Stimulated activated CD4-positive, alpha-beta T cell treated with anti-CD3 and anti-CD28 coated beads, TNF-alpha, amount 100 ng/mL, for 1 hour (primary cell): ENCODE measurements at regions not wholly inside any gene's neighbourhood (a gene's known extent, or its start where the extent isn't known, plus 50 kb on each side); places are given as distances from the start of the nearest gene placed in this dataset.
A peak's percentile ranks its signal among the peaks of the same experiment; 100 is the strongest.
"Not testable (repeated sequence)": the region's sequence is repeated elsewhere in the genome, so short reads cannot be mapped to it uniquely, and the experiment has no call there.

Experiments
- DNase-seq, 3 donors: peaks; one replicate each; pipeline ENCODE4 v3.0.0-alpha.2; 2020; ENCODE audit warnings: low read depth in 3 of 3, low spot score in 1 of 3

DNA sequence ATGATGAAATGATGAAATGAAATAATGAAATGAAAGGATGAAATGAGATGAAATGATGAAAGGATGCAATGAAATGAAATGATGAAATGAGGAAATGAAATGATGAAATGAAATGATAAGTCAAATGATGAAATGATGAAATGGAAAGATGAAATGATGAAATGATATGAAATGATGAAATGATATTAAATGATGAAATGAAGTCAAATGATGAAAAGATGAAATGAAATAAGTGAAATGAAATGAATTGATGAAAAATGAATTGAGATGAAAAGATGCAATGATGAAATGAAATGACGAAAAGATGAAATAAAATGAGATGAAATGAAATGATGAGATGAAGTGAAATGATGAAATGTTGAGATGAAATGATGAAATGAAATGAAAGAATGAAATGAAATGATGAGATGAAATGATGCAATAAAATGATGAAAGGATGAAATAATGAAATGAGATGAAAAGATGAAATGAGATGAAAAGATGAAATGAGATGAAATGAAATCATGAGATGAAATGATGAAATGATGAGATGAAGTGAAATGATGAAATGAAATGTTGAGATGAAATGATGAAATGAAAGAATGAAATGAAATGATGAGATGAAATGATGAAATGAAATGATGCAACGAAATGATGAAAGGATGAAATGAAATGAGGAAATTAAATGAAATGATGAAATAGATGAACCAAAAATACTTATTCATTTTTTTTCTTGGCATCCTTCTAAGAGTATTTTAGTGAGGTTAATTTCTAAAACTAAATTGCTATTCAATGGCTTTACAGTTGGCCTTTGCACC, 139.8 kb upstream of the ERV3-1 start:
- DNase-seq = not testable (repeated sequence)

DNA sequence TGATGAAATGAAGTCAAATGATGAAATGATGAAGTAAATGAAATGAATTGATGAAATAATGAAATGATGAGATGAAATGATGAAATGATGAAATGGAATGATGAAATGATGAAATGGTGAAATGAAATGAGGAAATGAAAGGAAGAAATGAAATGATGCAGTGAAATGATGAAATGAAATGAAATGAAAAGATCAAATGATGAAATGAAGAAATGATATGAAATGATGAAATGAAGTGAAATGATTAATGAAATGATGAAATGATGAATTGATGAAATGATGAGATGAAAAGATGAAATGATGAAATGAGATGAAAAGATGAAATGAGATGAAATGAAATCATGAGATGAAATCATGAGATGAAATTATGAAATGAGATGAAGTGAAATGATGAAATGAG, 139.2 kb upstream of the ERV3-1 start:
- DNase-seq = not testable (repeated sequence)

DNA sequence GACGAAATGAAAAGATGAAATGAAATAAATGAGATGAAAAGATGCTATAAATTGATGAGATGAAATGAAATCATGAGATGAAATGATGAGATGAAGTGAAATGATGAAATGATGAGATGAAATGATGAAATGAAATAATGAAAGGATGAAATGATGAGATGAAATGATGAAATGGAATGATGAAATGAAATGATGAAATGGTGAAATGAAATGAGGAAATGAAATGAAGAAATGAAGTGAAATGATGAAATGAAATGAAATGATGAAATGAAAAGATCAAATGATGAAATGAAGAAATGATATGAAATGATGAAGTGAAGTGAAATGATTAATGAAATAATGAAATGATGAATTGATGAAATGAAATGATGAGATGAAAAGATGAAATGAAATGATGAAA, 138.5 kb upstream of the ERV3-1 start:
- DNase-seq = not testable (repeated sequence)

DNA sequence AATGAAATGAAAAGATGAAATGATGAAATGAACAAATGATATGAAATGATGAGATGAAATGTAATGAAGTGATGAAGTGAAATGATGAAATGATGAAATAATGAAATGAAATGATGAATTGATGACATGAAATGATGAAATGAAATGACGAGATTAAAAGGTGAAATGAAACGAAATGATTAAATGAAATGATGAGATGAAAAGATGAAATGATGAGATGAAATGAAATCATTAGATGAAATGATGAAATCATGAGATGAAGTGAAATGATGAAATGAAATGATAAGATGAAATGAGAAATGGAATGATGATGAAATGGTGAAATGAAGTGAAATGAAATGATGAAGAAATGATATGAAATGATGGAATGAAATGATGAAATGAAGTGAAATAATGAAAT, 138.1 kb upstream of the ERV3-1 start:
- DNase-seq = not testable (repeated sequence)

DNA sequence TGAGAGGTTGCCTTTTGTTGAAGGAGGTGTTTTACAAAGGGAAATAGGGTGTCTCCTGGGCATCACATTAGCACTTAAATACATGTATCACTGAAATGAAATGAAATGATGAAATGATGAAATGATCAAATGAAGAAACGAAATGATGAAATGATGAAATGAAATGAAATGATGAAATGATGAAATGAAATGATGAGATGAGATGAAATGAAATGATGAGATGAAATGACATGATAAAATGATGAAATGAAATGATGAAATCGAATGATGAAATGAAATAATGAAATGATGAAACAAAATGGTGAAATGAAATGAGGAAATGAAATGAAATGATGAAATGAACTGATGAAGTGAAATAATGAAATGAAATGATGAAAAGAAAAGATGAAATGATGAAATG, 137.6 kb upstream of the ERV3-1 start:
- not testable (repeated sequence) for DNase-seq

DNA sequence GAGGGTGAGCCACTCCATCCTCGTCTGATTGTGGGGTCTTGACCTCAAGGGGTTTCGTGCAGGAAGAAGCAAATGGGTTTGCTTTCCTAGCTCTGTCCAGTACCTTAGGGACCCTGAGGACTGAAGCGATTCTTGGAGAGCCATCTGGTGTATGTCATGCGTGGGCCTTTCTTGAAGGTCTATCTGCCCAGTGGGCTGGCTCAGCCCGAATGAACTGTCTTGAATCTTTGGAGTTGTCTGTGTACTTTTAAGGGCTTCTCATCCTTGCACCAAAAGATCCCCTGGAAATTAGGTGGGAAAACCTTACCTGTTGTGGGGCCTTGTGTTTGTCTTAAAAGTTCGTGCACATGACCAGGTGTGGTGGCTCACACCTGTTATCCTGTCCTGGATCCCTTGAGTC, 135.4 kb upstream of the ERV3-1 start:
- DNase-seq = not testable (repeated sequence)

DNA sequence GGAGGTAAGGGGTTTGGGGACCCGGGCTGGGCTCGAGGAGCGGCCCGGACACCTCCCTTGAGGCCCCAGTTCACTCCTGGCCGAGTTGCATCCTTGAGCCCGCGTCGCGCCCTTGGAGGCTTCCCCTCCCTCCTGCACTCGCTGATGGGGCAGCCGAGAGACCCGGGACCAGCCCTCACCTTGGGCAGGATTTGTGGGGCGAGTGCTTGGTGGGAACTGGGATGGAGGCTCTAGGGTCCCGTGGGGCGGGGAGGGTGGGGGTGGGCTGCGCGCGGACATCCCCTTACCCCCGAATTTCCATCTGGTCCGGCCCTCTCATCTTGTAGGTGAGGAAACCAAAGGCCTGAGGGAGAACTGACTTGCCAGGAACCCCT, 134.9 kb upstream of the ERV3-1 start:
- DNase-seq = not testable (repeated sequence)

DNA sequence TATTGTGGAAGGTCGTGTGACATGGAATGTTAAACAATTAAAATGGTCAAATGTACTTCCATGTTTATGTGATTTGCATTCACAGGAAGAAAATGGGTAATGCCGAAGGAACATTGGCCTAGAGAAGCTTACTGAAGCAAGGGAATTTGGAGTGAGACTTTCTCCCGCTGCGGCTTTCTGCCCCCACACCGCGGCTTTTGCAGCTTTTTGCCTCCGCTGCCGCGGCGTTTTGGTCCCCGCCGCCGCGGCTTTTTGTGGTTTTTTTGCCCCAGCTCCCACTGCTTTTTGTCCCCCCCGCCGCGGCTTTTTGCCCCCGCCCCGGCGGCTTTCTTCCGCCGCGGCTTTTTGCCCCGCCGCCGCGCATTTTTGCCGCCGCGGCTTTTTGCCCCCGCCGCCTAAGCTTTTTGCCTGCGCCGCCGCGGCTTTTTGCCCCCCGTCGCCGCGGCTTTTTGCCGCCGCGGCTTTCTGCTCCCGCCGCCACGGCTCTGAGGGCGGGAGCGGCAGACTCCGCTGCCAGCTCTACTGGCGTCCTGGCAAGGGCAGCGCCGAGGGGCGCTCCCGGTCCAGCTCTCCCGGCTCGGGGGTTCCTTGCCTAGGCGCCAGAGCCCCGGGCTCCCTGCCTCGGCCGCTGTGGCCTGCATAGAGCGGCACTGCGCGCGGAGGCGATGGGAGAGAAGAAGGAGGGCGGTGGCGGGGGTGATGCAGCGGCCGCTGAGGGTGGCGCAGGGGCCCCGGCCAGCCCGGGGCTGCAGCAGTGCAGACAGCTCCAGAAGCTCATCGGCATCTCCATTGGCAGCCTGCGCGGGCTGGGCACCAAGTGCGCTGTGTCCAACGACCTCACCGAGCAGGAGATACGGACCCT, 134.3 kb upstream of the ERV3-1 start:
- not testable (repeated sequence) for DNase-seq

DNA sequence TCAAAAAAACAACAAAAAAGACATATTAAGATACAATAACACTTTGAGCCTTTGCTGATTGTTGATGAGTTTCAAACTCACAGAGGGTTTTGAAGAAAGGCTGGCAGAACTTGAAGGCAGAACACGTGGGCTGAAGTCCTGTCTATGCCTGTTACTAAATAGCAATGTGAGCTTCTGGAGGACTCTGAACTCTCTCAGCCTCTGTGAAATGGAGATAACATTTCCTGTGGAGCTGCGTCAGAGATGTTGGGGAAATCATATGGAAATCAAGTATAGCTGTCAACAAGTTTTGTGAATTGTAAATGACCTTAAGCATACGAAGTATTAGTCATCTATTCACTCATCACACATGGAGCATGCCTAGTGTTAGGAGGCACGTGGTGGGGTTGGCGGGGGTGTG, 130.4 kb upstream of the ERV3-1 start:
- not testable (repeated sequence) for DNase-seq

DNA sequence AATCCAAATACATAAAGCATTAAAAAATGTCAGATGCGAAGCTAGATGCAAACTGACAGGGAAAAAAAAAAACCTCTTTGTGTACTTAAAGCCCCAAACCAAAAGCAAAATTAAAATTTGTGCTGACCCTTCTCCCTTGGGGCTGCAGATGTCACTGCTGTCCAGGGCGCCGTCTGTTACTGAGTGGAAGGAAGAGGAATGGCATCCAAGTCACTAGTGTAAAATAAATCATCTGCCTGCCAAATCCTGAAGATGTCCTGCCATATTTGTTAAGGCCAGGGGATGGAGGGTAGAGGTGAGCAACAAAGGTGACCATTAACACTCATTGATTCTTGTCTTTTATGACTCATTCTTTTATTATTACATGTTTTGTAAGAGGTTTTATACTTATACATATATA, 126.6 kb upstream of the ERV3-1 start:
- not testable (repeated sequence) for DNase-seq

DNA sequence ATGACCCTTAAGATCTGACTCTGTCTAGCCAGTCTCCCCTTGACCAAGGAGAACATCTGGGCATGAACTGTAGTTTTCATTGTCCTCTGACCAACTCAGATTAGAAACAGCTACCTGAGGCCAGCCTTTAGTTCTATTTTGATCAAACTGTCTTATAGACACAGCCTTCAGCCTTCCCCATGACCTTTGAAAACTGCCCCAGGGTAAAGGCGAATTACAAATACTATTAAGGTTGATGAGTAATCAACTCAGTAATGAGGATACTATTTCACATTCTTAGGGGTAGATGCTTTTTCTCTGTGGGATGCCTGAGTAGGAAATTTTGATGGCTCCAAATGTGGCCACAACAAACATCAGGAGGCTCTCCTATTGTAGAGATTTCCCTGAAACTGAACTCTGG, 125.8 kb upstream of the ERV3-1 start:
- DNase-seq = not testable (repeated sequence)

DNA sequence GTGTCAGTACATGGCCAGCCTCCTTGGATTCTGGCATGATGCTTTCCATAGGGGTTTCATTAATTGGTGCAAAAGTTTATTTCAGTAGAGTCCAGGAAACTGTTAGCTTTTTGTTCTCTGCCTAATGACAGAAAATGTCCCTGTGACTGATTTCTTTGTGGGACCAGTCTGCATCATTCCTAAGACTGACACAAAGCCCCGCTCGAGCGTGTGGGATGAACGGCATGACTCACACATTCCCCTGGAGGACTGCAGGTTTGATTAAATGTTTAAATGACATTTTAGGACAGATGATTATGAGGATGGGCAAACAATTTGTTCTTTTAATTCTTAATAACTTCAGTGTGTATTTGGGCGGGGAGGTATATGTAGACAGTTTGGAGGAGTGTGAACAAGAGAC, 120.9 kb upstream of the ERV3-1 start:
- DNase-seq = not testable (repeated sequence)

DNA sequence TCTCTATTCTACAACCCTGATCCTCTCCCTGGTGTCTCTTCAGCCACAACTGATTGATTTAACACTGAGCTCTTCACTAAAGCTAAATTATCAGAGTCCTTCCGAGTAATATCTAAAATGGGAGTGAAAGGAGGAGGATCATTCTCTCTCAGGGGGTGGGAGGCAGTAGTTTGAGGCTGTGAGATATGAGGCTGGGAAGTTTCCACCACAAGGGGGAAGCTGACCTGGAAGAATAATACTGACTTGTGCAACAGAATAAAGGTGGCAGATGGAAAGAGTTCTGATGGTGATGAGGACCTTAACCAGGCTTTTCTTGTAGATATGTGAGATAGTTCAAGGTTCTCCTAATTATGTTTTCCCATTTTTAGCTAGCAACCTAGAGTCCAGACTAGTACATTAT, 118.1 kb upstream of the ERV3-1 start:
- DNase-seq = not testable (repeated sequence)

DNA sequence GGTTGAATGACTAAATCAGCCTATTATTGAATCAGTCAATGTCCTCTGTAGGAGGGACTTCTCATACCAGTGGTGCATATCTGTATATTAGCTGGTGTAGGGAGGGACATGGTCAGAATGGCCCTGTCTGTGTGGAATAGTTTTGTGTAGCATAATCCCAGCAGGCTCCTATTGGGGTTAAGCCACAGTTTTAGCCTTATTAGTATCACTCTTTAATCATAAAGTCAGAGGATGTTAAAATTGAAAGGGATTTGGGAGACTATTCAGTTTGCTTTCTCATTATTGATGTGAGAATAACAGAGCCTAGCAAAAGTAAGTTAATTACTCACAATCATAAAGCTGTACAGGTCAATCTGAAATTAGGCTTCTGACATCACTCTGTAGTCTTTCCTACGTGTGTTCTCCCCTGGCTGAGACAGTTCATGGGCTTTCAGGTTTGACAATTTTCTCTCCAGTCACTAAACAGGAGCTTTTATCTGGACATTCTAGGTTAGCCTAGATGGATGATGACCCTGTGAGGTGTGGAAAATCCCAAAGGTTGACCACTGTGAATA, 99.2 kb upstream of the ERV3-1 start:
- not testable (repeated sequence) for DNase-seq

DNA sequence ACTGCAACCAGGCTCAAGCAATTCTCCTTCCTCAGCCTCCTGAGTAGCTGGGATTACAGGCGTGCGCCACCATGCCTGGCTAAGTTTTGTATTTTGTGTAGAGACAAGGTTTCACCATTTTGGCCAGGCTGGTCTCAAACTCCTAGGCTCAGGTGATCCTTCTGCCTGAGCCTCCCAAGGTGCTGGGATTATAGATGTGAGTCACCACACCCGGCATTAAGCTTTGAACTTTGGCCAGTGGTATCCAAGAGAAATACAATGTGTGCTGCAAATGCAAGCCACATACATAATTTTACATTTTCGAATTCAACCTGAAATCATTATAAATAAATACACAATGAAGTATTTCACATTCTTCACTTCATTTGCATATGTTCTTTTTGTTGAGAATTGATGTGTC, 94.0 kb upstream of the ERV3-1 start:
- DNase-seq = not testable (repeated sequence)

DNA sequence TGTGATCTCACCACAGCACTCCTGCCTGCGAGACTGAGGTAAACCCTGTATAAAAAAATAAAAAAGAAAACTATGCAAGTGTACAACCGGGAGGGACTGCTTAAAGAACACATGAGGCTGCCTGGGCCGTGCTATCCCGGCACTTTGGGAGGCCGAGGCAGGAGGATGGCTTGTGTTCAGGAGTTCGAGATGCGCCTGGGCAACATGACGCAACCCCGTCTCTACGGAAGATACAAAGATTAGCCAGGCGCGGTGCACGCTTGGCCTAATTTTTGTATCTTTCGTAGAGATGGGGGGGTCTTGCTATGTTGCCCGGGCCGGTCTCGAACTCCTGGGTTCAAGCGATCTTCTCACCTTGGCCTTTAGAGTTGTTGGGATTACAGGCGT, 75.2 kb upstream of the ERV3-1 start:
- DNase-seq = not testable (repeated sequence)

DNA sequence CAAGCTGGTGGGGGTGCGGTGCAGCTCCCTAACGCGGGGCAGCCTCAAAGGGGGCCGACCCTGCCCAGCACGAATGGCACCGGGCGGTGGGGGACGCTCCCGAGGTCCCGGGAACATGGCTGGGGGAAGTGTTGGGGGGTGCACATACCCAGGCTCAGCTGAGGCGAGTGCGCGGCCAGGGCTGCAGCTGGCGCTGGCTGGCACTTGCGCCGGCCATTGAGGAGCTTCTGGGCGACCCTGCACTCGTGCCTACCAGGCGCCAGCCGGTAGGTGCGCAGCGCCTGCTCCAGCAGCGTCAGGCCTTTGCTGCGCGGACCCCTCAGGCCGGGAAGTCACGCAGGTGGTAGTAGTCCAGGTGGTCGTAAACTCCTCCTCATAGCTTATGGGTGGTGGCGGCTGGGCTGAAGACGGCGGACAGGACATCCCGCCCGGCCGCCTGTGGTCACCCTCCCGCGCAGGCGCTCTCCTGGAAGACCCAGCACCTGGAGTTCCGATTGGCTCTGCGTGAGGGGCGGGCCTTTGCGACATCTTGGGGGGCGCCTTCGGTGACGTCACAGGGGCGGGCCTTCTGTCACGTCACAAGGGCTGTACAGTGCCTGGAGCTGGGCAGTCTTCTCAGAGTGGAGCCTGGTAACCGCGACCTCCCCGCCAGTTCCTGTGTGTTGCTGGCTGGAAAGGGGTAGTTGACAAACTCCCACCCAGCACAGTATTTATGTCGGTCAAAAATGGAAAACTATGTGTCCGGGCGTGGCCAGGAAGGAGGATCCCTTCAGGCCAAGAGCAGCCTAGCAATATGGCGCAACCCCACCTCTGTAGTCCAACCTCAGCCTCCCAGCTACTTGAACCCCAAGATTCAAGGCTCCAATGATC, 74.5 kb upstream of the ERV3-1 start:
- DNase-seq = peak; percentile 75 to 81 (median 79)

DNA sequence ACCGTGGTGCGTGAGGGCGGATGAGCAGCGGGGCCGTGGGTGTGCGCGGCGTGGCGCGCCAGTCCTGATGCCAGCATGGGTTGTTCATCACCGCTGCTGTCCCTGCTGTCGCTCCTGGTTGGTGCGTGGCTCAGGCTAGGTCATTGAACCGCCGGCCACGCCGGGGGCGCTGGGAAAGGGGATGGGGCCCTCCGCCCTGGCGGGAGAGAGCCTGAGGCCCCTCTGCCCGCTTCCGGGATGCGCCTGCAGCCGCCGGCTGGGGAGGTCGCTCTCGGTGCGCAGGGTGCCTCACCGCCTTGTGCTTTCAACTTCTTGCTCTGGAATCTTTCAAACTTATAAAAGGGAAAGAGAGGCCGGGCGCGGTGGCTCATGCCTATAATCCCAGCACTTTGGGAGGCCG, 68.5 kb upstream of the ERV3-1 start:
- not testable (repeated sequence) for DNase-seq

DNA sequence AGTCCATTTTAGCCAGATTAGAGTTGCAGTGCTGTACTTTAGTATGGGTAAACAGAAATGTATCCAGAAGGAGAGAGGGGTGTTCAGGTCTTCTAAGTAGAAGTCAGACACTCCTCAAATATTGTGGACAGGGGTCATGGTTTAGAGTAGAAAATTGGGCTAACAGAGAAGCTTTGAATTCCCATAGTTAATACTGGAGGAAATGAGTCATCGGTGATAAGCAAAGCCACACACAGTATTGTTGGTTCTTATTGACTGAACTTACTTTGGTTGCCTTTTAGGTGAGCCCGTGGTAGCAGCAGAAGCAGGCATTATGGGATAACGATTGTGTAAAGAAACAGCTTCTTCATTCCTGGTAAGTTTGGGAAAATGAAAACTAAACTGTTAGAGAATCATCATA, 66.7 kb upstream of the ERV3-1 start:
- DNase-seq = not testable (repeated sequence)

DNA sequence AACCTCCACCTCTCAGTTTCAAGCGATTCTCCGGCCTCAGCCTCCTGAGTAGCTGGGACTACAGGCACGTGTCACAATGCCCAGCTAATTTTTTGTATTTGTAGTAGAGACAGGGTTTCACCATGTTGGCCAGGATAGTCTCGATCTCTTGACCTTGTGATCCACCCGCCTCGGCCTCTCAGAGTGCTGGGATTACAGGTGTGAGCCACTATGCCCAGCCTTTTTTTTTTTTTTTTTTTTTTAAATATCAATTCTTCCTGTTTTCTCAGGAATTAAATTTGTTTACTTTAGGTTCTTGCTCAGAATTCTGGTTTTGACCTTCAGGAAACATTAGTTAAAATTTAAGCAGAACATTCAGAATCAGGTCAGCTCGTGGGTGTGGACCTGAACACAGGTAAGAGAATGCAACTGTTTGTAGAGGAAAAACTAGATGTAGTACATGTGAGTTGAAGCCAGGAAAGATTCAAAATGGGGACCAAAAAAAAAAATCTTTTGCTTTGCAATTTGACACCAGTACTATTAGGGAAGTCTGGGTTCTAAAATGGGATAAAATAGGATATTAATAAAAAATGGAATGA, 65.5 kb upstream of the ERV3-1 start:
- not testable (repeated sequence) for DNase-seq

DNA sequence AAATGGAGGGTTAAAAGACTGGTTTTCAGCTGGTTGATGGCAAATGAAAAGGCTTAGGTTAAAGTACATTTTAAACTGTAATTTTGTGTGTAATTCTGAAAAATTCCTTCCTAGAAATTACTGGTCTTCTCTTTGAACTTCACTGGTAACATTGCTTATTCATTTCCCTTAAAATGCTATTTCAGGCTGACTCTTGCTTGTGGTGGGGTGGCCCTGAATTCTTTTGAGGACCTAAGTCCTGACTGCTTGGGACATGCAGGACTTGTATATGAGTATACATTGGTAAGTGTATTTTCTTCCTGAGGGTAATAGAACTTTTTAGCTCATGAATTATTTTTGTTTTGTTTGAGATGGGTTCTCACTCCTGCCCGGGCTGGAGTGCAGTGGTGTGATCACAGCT, 63.0 kb upstream of the ERV3-1 start:
- not testable (repeated sequence) for DNase-seq
